RWPE2 (cell line): ENCODE measurements at regions not wholly inside any gene's neighbourhood (a gene's known extent, or its start where the extent isn't known, plus 50 kb on each side); places are given as distances from the start of the nearest gene placed in this dataset.
A peak's percentile ranks its signal among the peaks of the same experiment; 100 is the strongest.

Experiments
- ATAC-seq: fragments of 200-7000 bp; cut with Tn5 transposase; 3 replicates; pipeline ENCODE4 v1.9.1; 2021; ENCODE audit warnings: low read depth
- DNase-seq: peaks from one replicate; pipeline ENCODE4 v3.0.0-alpha.2; 2020; ENCODE audit warnings: low spot score
- H3K27ac ChIP-seq: fragments of 450-650 bp; 2 replicates; pipeline ENCODE4 v1.5.1; 2017; ENCODE audit warnings: mild to moderate bottlenecking; ENCODE audit not compliant: poor library complexity, severe bottlenecking
- H3K27me3 ChIP-seq: fragments of 250-450 bp; sonication (Bioruptor Pico); 2 replicates; pipeline ENCODE4 v1.5.1; 2021; ENCODE audit warnings: mild to moderate bottlenecking, moderate library complexity; ENCODE audit not compliant: insufficient read depth, poor library complexity, severe bottlenecking
- H3K36me3 ChIP-seq: fragments of 250-450 bp; sonication (Bioruptor Pico); 2 replicates; pipeline ENCODE4 v1.5.1; 2020; ENCODE audit warnings: low read depth, mild to moderate bottlenecking, moderate library complexity
- H3K4me1 ChIP-seq: fragments of 250-450 bp; sonication (Bioruptor Pico); 2 replicates; pipeline ENCODE4 v1.5.1; 2021; ENCODE audit warnings: mild to moderate bottlenecking, moderate library complexity; ENCODE audit not compliant: insufficient read depth, poor library complexity, severe bottlenecking
- H3K4me3 ChIP-seq: fragments of 250-450 bp; sonication (Bioruptor Pico); 2 replicates; pipeline ENCODE4 v1.5.1; 2021; ENCODE audit warnings: mild to moderate bottlenecking, moderate library complexity; ENCODE audit not compliant: severe bottlenecking
- H3K9me3 ChIP-seq: fragments of 250-450 bp; sonication (Bioruptor Pico); 2 replicates; pipeline ENCODE4 v1.5.1; 2021; ENCODE audit warnings: mild to moderate bottlenecking, moderate library complexity; ENCODE audit not compliant: severe bottlenecking
- TF ChIP-seq, protein P1 (sequence below): fragments of 450-650 bp; IDR thresholded peaks from one replicate; pipeline ENCODE4 v1.5.1; 2017; ENCODE audit warnings: mild to moderate bottlenecking, moderate library complexity; ENCODE audit not compliant: poor library complexity, severe bottlenecking

DNA sequence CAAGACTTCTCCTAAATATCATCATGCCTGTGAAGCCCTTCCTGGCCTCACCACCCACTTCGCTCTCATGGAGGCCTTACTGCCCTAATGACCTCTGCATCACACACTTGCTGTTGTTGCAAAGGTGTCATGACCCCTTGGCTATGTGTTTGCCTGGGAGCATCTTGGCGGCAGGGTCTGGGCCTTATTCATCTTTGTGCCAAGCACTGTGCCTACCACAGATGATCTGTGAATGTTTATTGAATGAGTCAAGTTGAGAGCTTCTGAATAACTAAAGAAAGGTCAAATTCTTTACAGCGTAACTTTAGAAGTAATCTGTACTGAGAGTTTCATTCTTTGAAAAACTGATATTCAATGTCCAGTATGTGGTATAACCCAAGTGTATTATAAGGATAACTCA is 113.3 kb downstream of the TTC8 start:
- Histone ChIP-seq H3K4me1 (peaks cover 3% of the 10 kb centered on the region), H3K27me3 (no peaks in the 10 kb centered on the region), H3K4me3 (no peak overlapping the region), H3K9me3 (no peaks in the 10 kb centered on the region), H3K27ac (no peak overlapping the region), H3K36me3 (no peaks in the 10 kb centered on the region)
- TF ChIP-seq, protein P1, sequence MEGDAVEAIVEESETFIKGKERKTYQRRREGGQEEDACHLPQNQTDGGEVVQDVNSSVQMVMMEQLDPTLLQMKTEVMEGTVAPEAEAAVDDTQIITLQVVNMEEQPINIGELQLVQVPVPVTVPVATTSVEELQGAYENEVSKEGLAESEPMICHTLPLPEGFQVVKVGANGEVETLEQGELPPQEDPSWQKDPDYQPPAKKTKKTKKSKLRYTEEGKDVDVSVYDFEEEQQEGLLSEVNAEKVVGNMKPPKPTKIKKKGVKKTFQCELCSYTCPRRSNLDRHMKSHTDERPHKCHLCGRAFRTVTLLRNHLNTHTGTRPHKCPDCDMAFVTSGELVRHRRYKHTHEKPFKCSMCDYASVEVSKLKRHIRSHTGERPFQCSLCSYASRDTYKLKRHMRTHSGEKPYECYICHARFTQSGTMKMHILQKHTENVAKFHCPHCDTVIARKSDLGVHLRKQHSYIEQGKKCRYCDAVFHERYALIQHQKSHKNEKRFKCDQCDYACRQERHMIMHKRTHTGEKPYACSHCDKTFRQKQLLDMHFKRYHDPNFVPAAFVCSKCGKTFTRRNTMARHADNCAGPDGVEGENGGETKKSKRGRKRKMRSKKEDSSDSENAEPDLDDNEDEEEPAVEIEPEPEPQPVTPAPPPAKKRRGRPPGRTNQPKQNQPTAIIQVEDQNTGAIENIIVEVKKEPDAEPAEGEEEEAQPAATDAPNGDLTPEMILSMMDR: no peak
- DNase-seq (no peak), ATAC-seq (no peak)

DNA sequence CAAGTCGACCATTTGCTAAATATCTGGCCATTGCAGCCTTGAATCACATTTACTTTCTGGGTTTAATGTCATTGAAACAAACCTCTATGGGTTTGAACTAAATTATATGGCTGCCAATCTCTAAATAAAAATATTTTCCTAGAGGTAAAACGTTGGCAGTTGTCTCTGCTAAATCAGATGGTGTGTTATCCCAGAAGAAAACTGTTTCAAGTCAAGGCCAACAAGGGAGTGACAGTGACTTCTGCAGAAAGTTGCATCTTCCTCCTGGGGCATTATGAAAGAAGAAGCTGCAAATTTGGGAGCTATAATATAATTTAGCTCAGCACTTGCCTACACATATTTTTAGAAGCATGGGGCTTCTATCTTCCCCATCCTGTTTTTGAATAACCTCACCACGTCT is 116.2 kb downstream of the TTC8 start:
- Histone ChIP-seq H3K4me1 (peaks cover 3% of the 10 kb centered on the region), H3K9me3 (no peaks in the 10 kb centered on the region), H3K27me3 (no peaks in the 10 kb centered on the region), H3K27ac (no peak overlapping the region), H3K36me3 (no peaks in the 10 kb centered on the region), H3K4me3 (no peak overlapping the region)
- TF ChIP-seq, protein P1: no peak
- no peak for ATAC-seq
- no peak for DNase-seq

DNA sequence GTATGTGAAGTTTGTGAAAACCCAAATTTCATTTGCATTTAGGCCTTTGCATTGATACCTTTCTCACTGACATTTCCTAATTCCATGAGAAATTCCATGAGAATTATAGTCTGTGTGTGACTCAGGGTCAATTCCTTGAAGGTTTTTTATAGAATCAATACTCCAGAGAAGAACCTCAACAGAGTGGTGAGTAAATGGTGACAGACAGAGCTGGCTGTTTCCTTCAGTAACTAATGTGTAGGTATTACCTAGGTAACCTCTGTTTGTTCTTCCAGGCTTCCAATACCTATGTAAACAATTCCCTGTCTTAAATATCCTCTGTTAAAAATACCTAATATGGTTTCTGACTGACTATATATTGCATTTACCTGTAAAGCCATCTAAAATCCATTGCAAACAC is 117.0 kb downstream of the TTC8 start:
- TF ChIP-seq, protein P1: no peak
- H3K4me3 ChIP-seq: no peak overlapping the region

DNA sequence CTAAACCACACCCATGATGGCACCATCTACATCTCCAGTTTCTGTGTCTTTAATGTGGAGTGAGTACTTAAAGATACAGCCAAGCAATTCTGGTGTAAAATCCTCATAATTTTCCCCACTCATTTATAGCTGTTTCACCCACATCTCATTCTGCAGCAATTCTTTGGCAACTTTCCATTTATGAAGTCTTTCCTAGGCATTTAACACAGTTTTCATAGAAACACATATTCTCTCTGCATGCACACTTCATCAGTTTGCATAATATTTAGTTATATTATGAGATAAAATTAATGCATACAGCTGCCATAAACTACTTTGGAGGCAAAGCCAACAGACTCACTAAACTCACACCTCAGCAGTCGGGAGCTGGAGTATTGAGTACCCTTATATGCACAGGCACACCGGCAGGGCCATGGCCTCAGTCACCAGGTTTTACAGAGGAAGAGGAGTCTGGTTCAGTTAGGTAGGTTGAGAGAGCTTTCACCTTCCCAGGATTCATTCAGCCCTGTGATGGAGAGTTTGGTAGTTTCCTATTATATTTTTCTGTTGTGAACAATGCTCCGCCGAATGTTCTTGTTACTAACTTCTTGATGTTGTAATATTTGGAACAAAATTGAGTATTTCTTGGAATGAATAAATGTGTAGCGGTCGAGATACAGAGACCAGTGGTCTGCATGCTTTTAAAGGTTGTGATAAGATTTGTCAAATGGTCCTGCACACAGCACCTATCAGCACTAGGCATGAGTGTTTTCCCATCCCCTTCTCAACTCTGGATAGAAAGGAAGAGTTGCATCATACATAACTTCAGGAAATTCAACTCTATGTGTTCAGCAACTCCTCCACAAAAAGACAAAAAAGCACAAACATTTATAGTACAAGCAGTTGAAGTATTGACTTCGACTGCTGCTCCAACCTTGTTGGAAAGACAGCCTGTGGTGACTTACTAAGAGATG is 123.5 kb downstream of the TTC8 start:
- DNase-seq: no peak
- Histone ChIP-seq H3K36me3 (no peaks in the 10 kb centered on the region), H3K9me3 (peaks cover 2% of the 10 kb centered on the region), H3K27me3 (no peaks in the 10 kb centered on the region), H3K27ac (no peak overlapping the region), H3K4me3 (no peak overlapping the region), H3K4me1 (no peaks in the 10 kb centered on the region)
- no peak for ATAC-seq
- TF ChIP-seq, protein P1: no peak

More for the DNA sequence above, 117.0 kb downstream of the TTC8 start:
- DNase-seq (no peak), ATAC-seq (peak; percentile 60; the same call in 1 of the 3 replicates)
- Histone ChIP-seq H3K27ac (no peak overlapping the region), H3K27me3 (no peaks in the 10 kb centered on the region), H3K4me1 (peaks cover 3% of the 10 kb centered on the region), H3K9me3 (no peaks in the 10 kb centered on the region), H3K36me3 (no peaks in the 10 kb centered on the region)

DNA sequence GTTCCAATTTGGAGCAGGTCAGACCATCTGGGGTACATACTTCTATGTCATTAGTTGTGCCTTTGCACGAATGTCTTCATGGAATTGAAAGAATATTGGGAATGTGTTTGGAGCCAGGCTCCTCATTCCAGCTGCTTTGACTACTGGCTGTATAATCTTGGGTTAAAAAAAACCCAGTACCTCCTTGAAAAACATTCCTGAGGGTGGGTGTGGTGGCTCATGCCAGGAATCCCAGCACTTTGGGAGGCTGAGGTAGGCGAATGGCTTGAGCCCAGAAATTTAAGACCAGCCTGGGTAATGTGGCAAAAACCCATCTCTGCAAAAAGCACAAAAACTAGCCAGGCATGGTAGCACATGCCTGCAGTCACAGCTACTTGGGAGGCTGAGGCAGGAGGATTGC is 125.6 kb downstream of the TTC8 start:
- Histone ChIP-seq H3K27ac (no peak overlapping the region), H3K9me3 (peaks cover 2% of the 10 kb centered on the region), H3K4me3 (no peak overlapping the region), H3K4me1 (no peaks in the 10 kb centered on the region), H3K36me3 (no peaks in the 10 kb centered on the region), H3K27me3 (no peaks in the 10 kb centered on the region)
- DNase-seq (no peak), ATAC-seq (no peak)
- TF ChIP-seq, protein P1: no peak
